NT2/D1 (cell line): ENCODE measurements at regions not wholly inside any gene's neighbourhood (a gene's known extent, or its start where the extent isn't known, plus 50 kb on each side); places are given as distances from the start of the nearest gene placed in this dataset.
A peak's percentile ranks its signal among the peaks of the same experiment; 100 is the strongest.

Experiments
- DNase-seq: peaks from one replicate; pipeline ENCODE4 v3.0.0-alpha.2; 2011; ENCODE audit warnings: low read depth, low spot score
- H3K27me3 ChIP-seq: 2 replicates; pipeline ENCODE4 v1.6.0; 2011; ENCODE audit warnings: mild to moderate bottlenecking; ENCODE audit not compliant: insufficient read length, insufficient read depth
- H3K36me3 ChIP-seq: 2 replicates; pipeline ENCODE4 v1.6.1; 2011; ENCODE audit warnings: mild to moderate bottlenecking, low read length, mixed read lengths; ENCODE audit not compliant: insufficient read depth, insufficient read length
- H3K4me1 ChIP-seq: 2 replicates; pipeline ENCODE4 v1.5.1; 2011; ENCODE audit not compliant: insufficient read depth, insufficient read length
- H3K4me3 ChIP-seq: 2 replicates; pipeline ENCODE4 v1.5.1; 2011; ENCODE audit warnings: low read depth; ENCODE audit not compliant: insufficient read length
- H3K9ac ChIP-seq: 2 replicates; pipeline ENCODE4 v1.6.0; 2011; ENCODE audit warnings: low read depth; ENCODE audit not compliant: insufficient read length
- H3K9me3 ChIP-seq: 2 replicates; pipeline ENCODE4 v1.5.1; 2011; ENCODE audit warnings: mild to moderate bottlenecking, low read length; ENCODE audit not compliant: insufficient read depth
- SUZ12 ChIP-seq: IDR thresholded peaks from 2 replicates; pipeline ENCODE4 v1.6.1; 2011; ENCODE audit not compliant: insufficient read length, insufficient read depth; ENCODE audit errors: extremely low read depth
- YY1 ChIP-seq: IDR thresholded peaks from 2 replicates; pipeline ENCODE4 v1.6.1; 2011; ENCODE audit not compliant: insufficient read length, insufficient read depth
- ZNF274 ChIP-seq: IDR thresholded peaks from 2 replicates; pipeline ENCODE4 v1.6.1; 2011; ENCODE audit warnings: mild to moderate bottlenecking, low read depth, low read length

- peaks cover 18% of the 10 kb centered on the region for H3K9me3 ChIP-seq
- TF ChIP-seq ZNF274, result no peak
- no peak for TF ChIP-seq YY1
- no peak for TF ChIP-seq SUZ12
These were observed 225.7 kb upstream of the ADAMTS9 start for GRCh38 chr3:64913515-64913914.

GRCh38 chr3:64911138-64911537 lies 223.3 kb upstream of the ADAMTS9 start:
- Histone ChIP-seq H3K4me3 (no peak overlapping the region), H3K36me3 (no peaks in the 10 kb centered on the region), H3K27me3 (peaks cover 20% of the 10 kb centered on the region), H3K9ac (no peak overlapping the region), H3K4me1 (no peaks in the 10 kb centered on the region), H3K9me3 (peaks cover 18% of the 10 kb centered on the region)
- no peak for DNase-seq
- TF ChIP-seq SUZ12 (no peak), YY1 (no peak), ZNF274 (no peak)

More at GRCh38 chr3:64913515-64913914, 225.7 kb upstream of the ADAMTS9 start:
- Histone ChIP-seq H3K4me3 (no peak overlapping the region), H3K9ac (no peak overlapping the region), H3K36me3 (no peaks in the 10 kb centered on the region), H3K4me1 (no peaks in the 10 kb centered on the region), H3K27me3 (peaks cover 22% of the 10 kb centered on the region)
- no peak for DNase-seq

- no peak overlapping the region for H3K4me3 ChIP-seq
- H3K4me1 ChIP-seq, result no peaks in the 10 kb centered on the region
- H3K36me3 ChIP-seq, result no peaks in the 10 kb centered on the region
- peaks cover 8% of the 10 kb centered on the region for H3K27me3 ChIP-seq
- H3K9me3 ChIP-seq, result peaks cover 18% of the 10 kb centered on the region
- peak; percentile 71 for DNase-seq
- TF ChIP-seq SUZ12 (no peak), YY1 (no peak), ZNF274 (no peak)
- no peak overlapping the region for H3K9ac ChIP-seq
These were observed 222.1 kb upstream of the ADAMTS9 start for GRCh38 chr3:64909757-64910467.

- H3K4me3 ChIP-seq, result no peak overlapping the region
- H3K36me3 ChIP-seq, result no peaks in the 10 kb centered on the region
- no peak overlapping the region for H3K9ac ChIP-seq
- DNase-seq, result no peak
- no peaks in the 10 kb centered on the region for H3K27me3 ChIP-seq
- TF ChIP-seq ZNF274 (no peak), SUZ12 (no peak), YY1 (no peak)
- H3K9me3 ChIP-seq, result peaks cover 10% of the 10 kb centered on the region
- H3K4me1 ChIP-seq, result no peaks in the 10 kb centered on the region
These were observed 221.2 kb upstream of the ADAMTS9 start for GRCh38 chr3:64909011-64909410.

GRCh38 chr3:64908251-64908685 lies 220.5 kb upstream of the ADAMTS9 start:
- H3K9ac ChIP-seq, result no peak overlapping the region
- no peak overlapping the region for H3K4me3 ChIP-seq
- H3K9me3 ChIP-seq, result peaks cover 10% of the 10 kb centered on the region
- H3K27me3 ChIP-seq, result no peaks in the 10 kb centered on the region
- no peaks in the 10 kb centered on the region for H3K4me1 ChIP-seq
- DNase-seq, result no peak
- H3K36me3 ChIP-seq, result no peaks in the 10 kb centered on the region
- no peak for TF ChIP-seq YY1
- no peak for TF ChIP-seq SUZ12
- no peak for TF ChIP-seq ZNF274

- Histone ChIP-seq H3K9me3 (no peaks in the 10 kb centered on the region), H3K27me3 (no peaks in the 10 kb centered on the region), H3K36me3 (no peaks in the 10 kb centered on the region), H3K4me3 (no peak overlapping the region), H3K4me1 (no peaks in the 10 kb centered on the region), H3K9ac (no peak overlapping the region)
- DNase-seq, result no peak
- TF ChIP-seq YY1 (no peak), ZNF274 (no peak), SUZ12 (no peak)
These were observed 218.2 kb upstream of the ADAMTS9 start for GRCh38 chr3:64905906-64906410.

- H3K36me3 ChIP-seq, result no peaks in the 10 kb centered on the region
- no peak overlapping the region for H3K9ac ChIP-seq
- no peak for TF ChIP-seq YY1
- no peak for TF ChIP-seq ZNF274
- no peak for TF ChIP-seq SUZ12
- no peaks in the 10 kb centered on the region for H3K27me3 ChIP-seq
- no peak overlapping the region for H3K4me3 ChIP-seq
- no peaks in the 10 kb centered on the region for H3K9me3 ChIP-seq
- no peaks in the 10 kb centered on the region for H3K4me1 ChIP-seq
- DNase-seq, result no peak
These were observed 215.2 kb upstream of the ADAMTS9 start for GRCh38 chr3:64903006-64903405.

GRCh38 chr3:64901986-64902516 lies 214.3 kb upstream of the ADAMTS9 start:
- H3K9me3 ChIP-seq, result no peaks in the 10 kb centered on the region
- TF ChIP-seq YY1 (no peak), SUZ12 (no peak), ZNF274 (no peak)
- no peaks in the 10 kb centered on the region for H3K4me1 ChIP-seq
- DNase-seq, result no peak
- no peaks in the 10 kb centered on the region for H3K36me3 ChIP-seq
- H3K27me3 ChIP-seq, result no peaks in the 10 kb centered on the region
- no peak overlapping the region for H3K9ac ChIP-seq
- no peak overlapping the region for H3K4me3 ChIP-seq
